Uterus (tissue), 2 donors: ENCODE measurements at regions not wholly inside any gene's neighbourhood (a gene's known extent, or its start where the extent isn't known, plus 50 kb on each side); places are given as distances from the start of the nearest gene placed in this dataset.

Experiments used
- POLR2A ChIP-seq, 2 donors: fragments of 450-650 bp; IDR thresholded peaks; one replicate each; pipeline ENCODE4 v1.6.1; 2016; ENCODE audit warnings: antibody characterized with exemption in 2 of 2, mild to moderate bottlenecking in 1 of 2, moderate library complexity in 1 of 2
- TF ChIP-seq, protein P1 (sequence below), 4 experiments: fragments of 200-600 bp in 2 of 4; fragments of 450-650 bp in 2 of 4; sonication (generic) in 2 of 4; IDR thresholded peaks; one replicate each; pipeline ENCODE4 v1.5.1; 2016 to 2019; ENCODE audit warnings: antibody characterized with exemption in 4 of 4, mild to moderate bottlenecking in 2 of 4, moderate library complexity in 1 of 4

DNA sequence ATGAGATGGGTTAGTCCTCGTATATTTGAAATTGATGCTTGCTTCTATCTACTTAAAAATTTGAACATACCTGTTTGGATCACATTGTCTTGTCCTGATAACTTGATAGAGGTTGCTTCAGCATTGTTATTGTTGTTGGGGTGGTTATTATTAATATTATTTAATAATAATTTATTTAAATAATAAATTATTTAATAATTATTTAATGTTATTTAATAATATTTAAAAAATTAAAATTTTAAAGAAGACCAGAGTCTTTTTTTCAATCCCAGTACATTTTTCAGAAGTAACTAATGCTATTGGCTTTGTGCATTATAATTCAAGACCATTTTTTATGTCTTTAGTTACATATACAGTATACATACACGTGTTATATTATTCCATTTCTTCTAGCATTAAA is 116.6 kb upstream of the DUSP22 start:
- TF ChIP-seq, protein P1, sequence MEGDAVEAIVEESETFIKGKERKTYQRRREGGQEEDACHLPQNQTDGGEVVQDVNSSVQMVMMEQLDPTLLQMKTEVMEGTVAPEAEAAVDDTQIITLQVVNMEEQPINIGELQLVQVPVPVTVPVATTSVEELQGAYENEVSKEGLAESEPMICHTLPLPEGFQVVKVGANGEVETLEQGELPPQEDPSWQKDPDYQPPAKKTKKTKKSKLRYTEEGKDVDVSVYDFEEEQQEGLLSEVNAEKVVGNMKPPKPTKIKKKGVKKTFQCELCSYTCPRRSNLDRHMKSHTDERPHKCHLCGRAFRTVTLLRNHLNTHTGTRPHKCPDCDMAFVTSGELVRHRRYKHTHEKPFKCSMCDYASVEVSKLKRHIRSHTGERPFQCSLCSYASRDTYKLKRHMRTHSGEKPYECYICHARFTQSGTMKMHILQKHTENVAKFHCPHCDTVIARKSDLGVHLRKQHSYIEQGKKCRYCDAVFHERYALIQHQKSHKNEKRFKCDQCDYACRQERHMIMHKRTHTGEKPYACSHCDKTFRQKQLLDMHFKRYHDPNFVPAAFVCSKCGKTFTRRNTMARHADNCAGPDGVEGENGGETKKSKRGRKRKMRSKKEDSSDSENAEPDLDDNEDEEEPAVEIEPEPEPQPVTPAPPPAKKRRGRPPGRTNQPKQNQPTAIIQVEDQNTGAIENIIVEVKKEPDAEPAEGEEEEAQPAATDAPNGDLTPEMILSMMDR (IDR thresholded peaks at IDR 0.05), result no peak
- no peak for TF ChIP-seq POLR2A (IDR thresholded peaks at IDR 0.05)
